Liver (tissue), 8 donors: ENCODE measurements at regions not wholly inside any gene's neighbourhood (a gene's known extent, or its start where the extent isn't known, plus 50 kb on each side); places are given as distances from the start of the nearest gene placed in this dataset.

Experiments
- DNase-seq: peaks from one replicate; pipeline ENCODE4 v3.0.0-alpha.2; 2017; ENCODE audit warnings: low spot score
- H3K27ac ChIP-seq, 2 donors: one replicate each; pipeline ENCODE4 v1.7.0; 2013; ENCODE audit warnings: inconsistent platforms in 2 of 2, low read length in 2 of 2, control low read depth in 1 of 2, low read depth in 1 of 2, mild to moderate bottlenecking in 1 of 2
- H3K27me3 ChIP-seq, 4 donors: one replicate each; pipeline versions ENCODE4 v1.6.1 to v1.7.0; 2013; ENCODE audit warnings: low read length in 3 of 4, inconsistent platforms in 1 of 4, mild to moderate bottlenecking in 1 of 4, moderate library complexity in 1 of 4; ENCODE audit not compliant: control insufficient read depth in 4 of 4, insufficient read depth in 4 of 4
- H3K36me3 ChIP-seq, 4 donors: one replicate each; pipeline versions ENCODE4 v1.6.1 to v1.7.0; 2013; ENCODE audit warnings: low read length in 3 of 4, mild to moderate bottlenecking in 3 of 4, low read depth in 1 of 4, moderate library complexity in 1 of 4; ENCODE audit not compliant: control insufficient read depth in 4 of 4, insufficient read depth in 3 of 4
- H3K4me1 ChIP-seq, 4 donors: one replicate each; pipeline versions ENCODE4 v1.6.1 to v1.7.0; 2013; ENCODE audit warnings: low read length in 3 of 4, mild to moderate bottlenecking in 3 of 4, moderate library complexity in 1 of 4; ENCODE audit not compliant: control insufficient read depth in 4 of 4, insufficient read depth in 4 of 4
- H3K4me3 ChIP-seq, 3 donors: one replicate each; pipeline versions ENCODE4 v1.6.1 to v1.7.0; 2013; ENCODE audit warnings: low read length in 3 of 3, control low read depth in 1 of 3, low read depth in 1 of 3, mild to moderate bottlenecking in 1 of 3
- H3K9ac ChIP-seq, 2 donors: one replicate each; pipeline ENCODE4 v1.7.0; 2013; ENCODE audit warnings: low read length in 2 of 2, mild to moderate bottlenecking in 2 of 2, moderate library complexity in 2 of 2, control low read depth in 1 of 2, low read depth in 1 of 2
- H3K9me3 ChIP-seq, 4 donors: one replicate each; pipeline versions ENCODE4 v1.6.1 to v1.7.0; 2013; ENCODE audit warnings: low read length in 3 of 4; ENCODE audit not compliant: control insufficient read depth in 4 of 4
- ATF3 ChIP-seq: IDR thresholded peaks from 2 replicates; pipeline ENCODE4 v1.6.1; 2016; ENCODE audit warnings: antibody characterized with exemption
- CTCF ChIP-seq: fragments of 150-350 bp; IDR thresholded peaks from 2 replicates; pipeline ENCODE4 v1.5.1; 2017; ENCODE audit warnings: improper control_type of control experiment, low read depth, low read length; ENCODE audit not compliant: missing input control
- EGR1 ChIP-seq, 2 donors: IDR thresholded peaks; 2 replicates each; pipeline ENCODE4 v1.6.1; 2016 to 2018; ENCODE audit warnings: antibody characterized with exemption in 2 of 2, low read depth in 2 of 2
- FOXA1 ChIP-seq: IDR thresholded peaks from 2 replicates; pipeline ENCODE4 v1.6.1; 2016; ENCODE audit warnings: antibody characterized with exemption
- FOXA2 ChIP-seq: IDR thresholded peaks from 2 replicates; pipeline ENCODE4 v1.6.1; 2016; ENCODE audit warnings: antibody characterized with exemption
- GABPA ChIP-seq, 2 donors: IDR thresholded peaks in 1 of 2; conservative IDR thresholded peaks in 1 of 2; 2 replicates each; pipeline ENCODE4 v1.6.1; 2016; ENCODE audit warnings: antibody characterized with exemption in 2 of 2, mild to moderate bottlenecking in 1 of 2, moderate library complexity in 1 of 2
- HNF4A ChIP-seq, 2 donors: conservative IDR thresholded peaks; 2 replicates each; pipeline ENCODE4 v1.6.1; 2016; ENCODE audit warnings: antibody characterized with exemption in 2 of 2, mild to moderate bottlenecking in 2 of 2
- HNF4G ChIP-seq: IDR thresholded peaks from 2 replicates; pipeline ENCODE4 v1.6.1; 2016; ENCODE audit warnings: antibody characterized with exemption
- JUND ChIP-seq, 2 donors: IDR thresholded peaks; 2 replicates each; pipeline ENCODE4 v1.6.1; 2016; ENCODE audit warnings: antibody characterized with exemption in 2 of 2
- MAX ChIP-seq: IDR thresholded peaks from 2 replicates; pipeline ENCODE4 v1.6.1; 2016; ENCODE audit warnings: antibody characterized with exemption
- NR2F2 ChIP-seq: IDR thresholded peaks from 2 replicates; pipeline ENCODE4 v1.6.1; 2016; ENCODE audit warnings: antibody characterized with exemption
- RAD21 ChIP-seq, 2 donors: IDR thresholded peaks; 2 replicates each; pipeline ENCODE4 v1.6.1; 2016; ENCODE audit warnings: antibody characterized with exemption in 2 of 2, mild to moderate bottlenecking in 2 of 2
- REST ChIP-seq: IDR thresholded peaks from 2 replicates; pipeline ENCODE4 v1.6.1; 2016; ENCODE audit warnings: antibody characterized with exemption, mild to moderate bottlenecking
- RXRA ChIP-seq, 2 donors: IDR thresholded peaks; 2 replicates each; pipeline ENCODE4 v1.6.1; 2017 to 2018; ENCODE audit warnings: antibody characterized with exemption in 2 of 2, mild to moderate bottlenecking in 1 of 2
- SP1 ChIP-seq: IDR thresholded peaks from 2 replicates; pipeline ENCODE4 v1.6.1; 2018; ENCODE audit warnings: antibody characterized with exemption, mild to moderate bottlenecking
- TAF1 ChIP-seq: conservative IDR thresholded peaks from 2 replicates; pipeline ENCODE4 v1.6.1; 2016; ENCODE audit warnings: antibody characterized with exemption, mild to moderate bottlenecking
- YY1 ChIP-seq: IDR thresholded peaks from 2 replicates; pipeline ENCODE4 v1.6.1; 2016; ENCODE audit warnings: antibody characterized with exemption, mild to moderate bottlenecking
- ZBTB33 ChIP-seq: IDR thresholded peaks from 2 replicates; pipeline ENCODE4 v1.6.1; 2016; ENCODE audit warnings: antibody characterized with exemption
- WGBS: extraction: QIAGEN DNeasy Blood & Tissue Kit; methylation state at CpG from one replicate; pipeline ENCODE4 v1.1.7; 2013; 5-methylcytosine and 5-hydroxymethylcytosine counted together
- donor health status: healthy.
- donor health status: healthy.
- donor health status: healthy.
- donor health status: healthy.
- donor health status: healthy.

GRCh38 chr5:153223376-153223775 lies 267.1 kb upstream of the GRIA1 start:
- H3K9ac ChIP-seq, result no peak overlapping the region
- H3K4me3 ChIP-seq, result no peak overlapping the region
- no peak overlapping the region for H3K27ac ChIP-seq
- H3K4me1 ChIP-seq, result no peaks in the 10 kb centered on the region
- peaks cover 0 to 3% (median 0%) of the 10 kb centered on the region in 4 donors for H3K27me3 ChIP-seq
- no peaks in the 10 kb centered on the region for H3K9me3 ChIP-seq
- TF ChIP-seq MAX (no peak), HNF4A (conservative IDR thresholded peaks at IDR 0.05) (no peak), CTCF (no peak), ATF3 (no peak), TAF1 (no peak), REST (no peak), GABPA (IDR thresholded peaks at IDR 0.05 in 1 of 2, conservative IDR thresholded peaks at IDR 0.05 in 1 of 2) (no peak), RAD21 (IDR thresholded peaks at IDR 0.05) (no peak), RXRA (IDR thresholded peaks at IDR 0.05) (no peak), HNF4G (no peak), ZBTB33 (no peak), FOXA2 (no peak), SP1 (no peak), FOXA1 (no peak)
- no peaks in the 10 kb centered on the region for H3K36me3 ChIP-seq
- no peak for DNase-seq
- 69% methylated on average over 6 of the region's 6 CpGs for WGBS

GRCh38 chr5:153224651-153225050 lies 265.8 kb upstream of the GRIA1 start:
- Histone ChIP-seq H3K4me3 (no peak overlapping the region), H3K4me1 (no peaks in the 10 kb centered on the region), H3K9me3 (no peaks in the 10 kb centered on the region), H3K27ac (no peak overlapping the region), H3K9ac (no peak overlapping the region), H3K27me3 (peaks cover 0 to 3% (median 0%) of the 10 kb centered on the region in 4 donors), H3K36me3 (no peaks in the 10 kb centered on the region)
- TF ChIP-seq CTCF, result no peak
- no peak for TF ChIP-seq ATF3
- no peak for TF ChIP-seq FOXA1
- no peak for TF ChIP-seq REST
- TF ChIP-seq SP1, result no peak
- no peak for TF ChIP-seq FOXA2
- no peak for TF ChIP-seq GABPA (IDR thresholded peaks at IDR 0.05 in 1 of 2, conservative IDR thresholded peaks at IDR 0.05 in 1 of 2)
- TF ChIP-seq YY1, result no peak
- TF ChIP-seq EGR1 (IDR thresholded peaks at IDR 0.05; ENCODE audit: low read depth in 2 of 2), result no peak
- TF ChIP-seq TAF1, result no peak
- no peak for TF ChIP-seq RAD21 (IDR thresholded peaks at IDR 0.05)
- no peak for TF ChIP-seq NR2F2
- TF ChIP-seq JUND (IDR thresholded peaks at IDR 0.05), result no peak
- no peak for TF ChIP-seq HNF4A (conservative IDR thresholded peaks at IDR 0.05)
- no peak for DNase-seq
